HG02759 (cell line): ENCODE measurements at regions not wholly inside any gene's neighbourhood (a gene's known extent, or its start where the extent isn't known, plus 50 kb on each side); places are given as distances from the start of the nearest gene placed in this dataset.
"Not testable (repeated sequence)": the region's sequence is repeated elsewhere in the genome, so short reads cannot be mapped to it uniquely, and the experiment has no call there.

Source experiments
- ATAC-seq: cut with Tn5 transposase; IDR thresholded peaks from one replicate; pipeline ENCODE4 v1.9.1; 2021; ENCODE audit warnings: mild to moderate bottlenecking, moderate library complexity; ENCODE audit not compliant: unreplicated experiment

DNA sequence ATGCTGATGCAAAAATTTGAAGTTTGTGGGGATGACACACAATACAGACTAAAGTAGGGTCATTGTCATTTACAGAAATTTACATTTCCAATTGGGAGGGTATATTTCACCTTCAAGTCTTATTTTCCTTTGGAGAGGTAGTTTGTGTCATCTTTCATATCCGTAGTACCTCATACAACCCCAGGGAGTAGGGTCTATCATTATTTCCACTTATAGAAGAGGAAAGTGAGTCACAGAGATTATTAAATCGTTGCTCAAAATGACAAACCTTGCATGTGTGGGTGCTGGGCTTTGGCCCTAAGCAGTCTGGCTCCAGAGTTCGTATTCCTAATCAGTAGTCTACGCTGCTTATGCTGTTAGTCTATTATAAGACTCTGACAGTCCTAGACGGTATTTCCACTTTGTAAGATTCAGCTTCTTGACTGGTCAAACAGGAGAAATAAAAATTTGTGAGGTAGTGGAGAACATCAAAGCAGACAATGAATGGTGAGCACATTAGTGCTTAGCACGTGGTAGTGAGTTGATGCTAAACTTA is 516.5 kb downstream of the PCDH7 start:
- ATAC-seq = no peak

DNA sequence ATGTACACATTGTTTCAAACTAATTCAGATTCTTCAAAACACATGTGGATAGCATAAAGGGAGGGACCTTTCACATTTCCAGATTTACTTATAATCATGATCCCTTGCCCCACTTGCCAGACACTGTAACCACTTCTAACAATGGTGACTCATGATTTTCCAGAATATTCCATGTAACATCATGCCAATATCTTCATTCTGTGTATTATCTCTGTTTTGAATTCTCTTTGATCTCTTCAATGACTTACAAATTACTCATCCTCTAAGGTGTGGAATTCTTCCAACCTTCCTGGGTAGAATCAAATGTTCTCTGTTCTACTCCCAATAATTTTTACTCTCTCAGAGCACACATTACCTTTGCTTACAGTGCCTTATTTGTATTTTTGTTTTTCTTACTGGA is 517.1 kb downstream of the PCDH7 start:
- no peak for ATAC-seq

DNA sequence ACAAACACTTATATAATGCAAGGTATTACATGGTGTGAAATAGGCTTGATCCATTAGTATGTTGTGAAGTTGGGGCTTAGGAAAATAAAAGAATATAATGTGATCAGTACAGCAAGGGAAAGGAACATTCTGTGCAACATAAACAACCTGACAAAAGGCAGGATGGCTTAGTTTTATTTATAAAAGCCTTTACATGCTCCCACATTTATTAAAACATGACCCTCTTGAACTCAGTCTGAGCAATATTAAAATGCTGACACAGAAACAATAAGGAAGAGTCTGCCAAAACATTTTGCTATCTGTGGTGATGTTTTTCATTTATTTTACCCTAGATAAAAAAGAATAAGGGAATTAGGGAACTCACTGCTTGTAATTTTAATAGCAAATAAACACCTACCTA is 519.7 kb downstream of the PCDH7 start:
- ATAC-seq = no peak

DNA sequence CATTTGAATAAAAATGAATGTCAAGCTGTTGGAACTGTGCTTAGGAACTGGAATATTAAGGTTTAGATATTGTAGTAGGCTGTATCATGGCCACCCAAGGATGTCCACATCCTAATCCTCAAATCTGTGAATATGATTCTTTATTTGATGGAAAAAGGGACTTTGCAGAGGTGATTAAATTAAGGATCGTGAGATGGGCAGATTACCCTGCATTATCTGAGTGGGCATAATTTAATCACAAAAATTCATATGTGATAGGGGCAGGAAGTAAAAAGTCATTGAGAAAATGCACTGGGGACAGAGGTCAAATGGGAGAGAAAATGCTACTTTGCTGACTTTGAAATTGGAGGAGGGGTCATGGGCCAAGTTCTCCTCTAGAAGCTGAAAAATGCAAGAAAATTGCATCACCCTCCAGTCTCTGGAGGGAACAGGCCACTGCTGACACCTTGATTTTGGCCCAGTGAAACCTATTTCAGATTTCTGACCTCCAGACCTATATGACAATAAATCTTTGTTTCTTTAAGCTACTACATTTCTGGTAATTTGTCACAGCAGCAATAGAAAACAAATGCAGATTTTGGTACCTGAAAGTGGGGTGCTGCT is 521.4 kb downstream of the PCDH7 start:
- ATAC-seq = no peak

DNA sequence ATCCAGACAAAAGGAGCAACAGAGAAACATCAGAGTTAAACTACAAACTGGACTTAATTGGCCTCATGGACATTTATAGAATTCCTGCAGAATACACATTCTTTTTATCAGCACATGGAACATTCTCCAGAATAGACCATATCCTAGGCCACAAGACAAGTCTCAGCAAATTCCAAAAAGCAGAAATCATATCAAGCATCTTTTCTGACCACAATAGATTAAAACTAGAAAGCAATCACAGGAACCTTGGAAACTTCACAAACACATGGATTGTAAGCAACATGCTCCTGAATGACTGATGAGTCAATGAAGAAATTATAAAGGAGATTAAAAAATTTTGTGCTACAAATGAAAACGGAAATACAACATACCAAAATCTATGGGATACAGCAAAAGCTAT is 526.7 kb downstream of the PCDH7 start:
- no peak for ATAC-seq

DNA sequence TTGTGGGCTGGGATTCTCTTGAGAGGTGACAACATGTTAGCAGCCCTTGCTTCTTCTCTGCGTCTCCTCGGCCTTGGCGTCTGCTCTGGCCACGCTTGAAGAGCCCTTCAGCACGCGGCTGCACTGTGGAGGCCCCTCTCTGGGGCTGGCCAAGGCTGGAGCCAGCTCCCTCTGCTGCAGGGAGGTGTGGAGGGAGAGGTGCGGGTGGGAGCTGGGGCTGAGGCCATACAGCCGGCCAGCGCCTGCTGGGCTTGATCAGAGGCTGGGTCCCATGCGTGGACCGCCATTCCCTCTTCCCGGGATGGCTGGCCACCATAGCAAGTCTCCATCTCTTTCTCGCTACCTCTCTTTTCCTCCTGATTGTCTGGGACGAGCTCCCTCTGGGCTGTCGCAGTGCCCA is 539.0 kb downstream of the PCDH7 start:
- no peak for ATAC-seq

DNA sequence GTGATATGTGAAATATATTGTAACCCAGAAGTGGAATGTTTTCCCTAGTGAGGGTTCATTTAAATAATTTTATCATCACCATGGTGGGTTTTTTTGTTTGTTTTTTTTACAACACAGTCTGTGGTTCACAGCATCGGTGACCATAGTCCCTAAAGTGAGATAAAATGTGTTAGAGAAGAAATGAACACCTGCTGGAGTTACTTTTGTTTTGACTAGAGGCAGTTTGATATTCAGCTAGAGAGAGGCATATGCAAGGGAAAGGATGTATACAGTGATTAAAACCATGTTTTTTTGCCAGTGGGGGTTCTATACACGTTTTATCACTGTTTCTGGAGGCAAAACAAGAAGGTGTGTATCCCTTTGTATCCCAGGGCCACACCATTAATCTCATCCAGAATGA is 541.5 kb downstream of the PCDH7 start:
- no peak for ATAC-seq

DNA sequence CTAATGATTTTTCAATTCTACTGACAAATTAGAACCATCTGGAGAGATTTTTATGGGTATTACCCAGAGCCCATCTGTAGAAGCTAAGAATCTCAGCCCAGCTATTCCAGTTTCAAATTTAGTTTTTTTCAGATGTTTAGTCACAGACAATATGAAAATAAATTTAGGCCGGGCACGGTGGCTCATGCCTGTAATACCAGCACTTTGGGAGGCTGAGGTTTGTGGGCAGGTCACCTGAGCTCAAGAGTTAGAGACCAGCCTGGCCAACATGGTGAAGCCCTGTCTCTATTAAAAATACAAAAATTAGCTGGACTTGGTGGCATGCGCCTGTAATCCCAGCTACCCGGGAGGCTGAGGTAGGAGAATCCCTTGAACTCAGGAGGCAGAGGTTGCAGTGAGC is 545.9 kb downstream of the PCDH7 start:
- ATAC-seq = not testable (repeated sequence)

DNA sequence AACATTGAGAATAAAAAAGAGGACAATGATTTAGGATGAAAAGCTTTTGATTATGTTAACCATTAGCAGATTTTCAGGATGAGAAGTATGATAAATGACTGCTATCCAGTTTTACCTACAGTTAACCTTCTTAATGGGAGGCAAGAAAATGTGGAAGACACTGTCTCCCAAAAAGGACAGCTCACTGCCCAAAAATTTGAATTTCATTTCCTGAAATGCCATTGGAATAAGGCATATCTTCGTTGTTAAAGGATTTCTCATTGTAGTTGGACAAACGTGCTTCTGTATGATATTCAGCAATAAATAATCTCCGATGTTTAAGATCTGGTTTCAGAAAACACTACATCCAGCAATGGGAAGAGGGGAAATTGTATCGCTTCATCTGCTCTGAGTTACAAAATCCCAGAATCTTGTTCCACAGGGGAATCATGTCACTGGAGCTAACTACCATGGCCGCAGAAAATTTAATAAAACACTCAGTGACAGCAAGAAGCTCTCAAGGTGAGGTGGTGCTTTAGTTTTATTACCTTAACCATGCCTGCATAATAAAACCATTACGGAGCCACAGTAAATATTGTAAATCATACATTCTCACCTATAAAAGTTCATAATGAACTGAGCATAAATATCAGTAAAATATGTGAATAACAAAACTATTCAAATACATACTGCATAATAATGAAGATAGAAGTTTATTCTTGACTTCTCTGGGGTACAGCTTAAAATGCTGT is 552.3 kb downstream of the PCDH7 start:
- no peak for ATAC-seq

DNA sequence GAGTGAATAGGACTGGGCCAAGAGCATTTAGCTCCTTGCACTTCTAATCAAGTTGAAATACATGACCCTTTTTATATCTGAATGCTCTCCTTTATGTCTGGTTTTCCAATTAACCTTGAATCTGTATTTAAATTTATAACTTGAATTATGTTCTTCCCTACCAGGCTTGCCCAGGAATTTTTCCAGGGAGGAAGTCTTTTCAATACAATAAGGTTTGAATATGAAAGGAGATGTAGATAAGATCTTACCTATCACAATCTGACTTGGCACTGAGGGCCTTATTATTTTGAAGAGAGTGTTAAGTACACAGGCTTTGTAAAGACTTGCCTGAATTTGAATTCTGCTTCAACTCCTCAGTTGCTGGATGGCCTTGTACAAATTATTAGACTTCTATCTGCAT is 555.7 kb downstream of the PCDH7 start:
- ATAC-seq = no peak

DNA sequence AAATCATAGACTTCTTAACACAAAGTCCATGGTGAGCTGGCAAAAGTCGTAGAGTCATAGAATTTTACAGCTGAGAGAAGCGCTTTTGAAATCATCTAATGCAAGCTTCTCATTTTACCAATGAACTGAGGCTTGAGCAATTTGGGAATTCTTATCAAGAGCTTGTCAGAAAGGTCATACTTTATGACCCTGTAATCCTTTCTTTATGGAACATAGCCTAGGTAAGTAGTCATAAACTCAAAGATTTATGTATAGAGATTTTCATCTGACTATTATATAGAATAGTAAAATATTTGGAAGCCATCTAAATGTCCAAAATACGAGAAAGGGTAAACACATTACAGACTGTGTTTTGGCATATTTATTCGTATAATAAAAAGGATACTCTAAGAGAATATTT is 563.5 kb downstream of the PCDH7 start:
- no peak for ATAC-seq

DNA sequence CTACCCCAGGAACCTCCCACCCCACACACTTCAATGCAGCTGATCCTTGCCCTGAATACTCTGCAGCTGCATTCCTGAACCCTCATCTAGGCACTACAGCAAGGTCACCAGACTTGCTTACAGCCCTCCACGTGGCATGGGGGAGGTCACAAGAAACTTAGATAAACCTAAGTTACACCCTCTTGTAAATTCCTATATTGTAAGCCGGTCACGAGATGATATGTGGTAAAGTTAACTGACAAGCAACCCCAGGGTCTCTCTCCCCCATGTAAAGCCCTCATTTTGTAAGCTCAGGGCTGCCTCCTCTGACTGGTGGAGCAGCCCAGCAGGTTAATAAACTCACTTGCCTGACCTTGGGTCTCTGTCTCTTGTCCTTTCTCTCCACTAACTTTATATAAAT is 570.7 kb downstream of the PCDH7 start:
- no peak for ATAC-seq

DNA sequence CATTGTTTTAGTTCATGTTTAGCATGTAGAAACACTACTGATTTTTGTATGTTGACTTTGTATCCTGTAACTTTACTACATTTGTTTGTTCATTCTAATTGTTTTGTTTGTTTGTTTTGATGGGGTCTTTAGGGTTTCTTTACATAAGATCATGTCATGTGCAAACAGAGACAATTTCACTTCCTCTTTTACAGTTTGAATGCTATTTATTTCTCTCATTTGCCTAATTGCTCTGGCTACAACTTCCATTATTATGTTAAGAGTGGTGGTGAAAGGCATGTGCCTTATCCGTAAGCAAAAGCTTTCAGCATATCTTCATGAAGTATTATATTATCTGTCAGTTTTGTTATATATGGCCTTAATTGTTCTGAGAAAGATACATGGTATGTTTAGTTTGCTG is 571.1 kb downstream of the PCDH7 start:
- ATAC-seq = no peak

DNA sequence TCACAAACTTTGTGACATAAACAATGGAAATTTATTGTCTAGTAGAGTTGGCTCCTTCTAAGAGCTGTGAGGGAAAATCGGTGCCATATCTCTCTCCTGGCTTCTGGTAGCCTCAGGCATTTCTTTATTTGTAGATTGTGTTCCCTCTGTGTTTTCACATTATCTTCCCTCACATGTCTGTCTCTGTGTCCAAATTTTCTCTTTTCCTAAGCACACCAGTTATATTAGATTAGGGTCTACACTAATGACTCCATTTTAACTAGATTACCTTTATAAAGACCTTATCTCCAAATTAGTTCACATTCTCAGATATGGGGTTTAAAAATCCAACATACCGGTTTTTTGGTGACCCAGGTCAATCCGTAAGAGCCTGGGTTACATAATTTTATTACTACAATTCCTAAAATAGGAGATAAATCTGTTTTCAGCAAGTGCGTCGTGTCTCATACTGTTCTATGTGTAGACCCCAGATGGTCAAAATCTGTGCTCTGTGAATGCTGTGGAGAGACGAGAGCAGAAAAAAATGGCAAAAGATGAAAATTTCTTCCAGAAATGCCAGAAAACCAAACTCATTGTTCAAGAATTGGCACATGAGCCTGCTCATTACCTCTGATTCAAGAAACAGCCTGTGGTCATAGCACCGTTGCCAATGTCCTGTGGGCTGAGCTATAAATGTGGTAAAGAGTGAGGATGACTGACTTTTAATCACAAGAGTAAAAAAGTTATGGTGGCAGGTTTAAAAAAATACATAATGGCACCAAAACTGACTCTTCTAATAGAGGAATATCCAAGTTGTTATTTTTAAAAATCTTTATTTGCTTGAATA is 574.7 kb downstream of the PCDH7 start:
- no peak for ATAC-seq

DNA sequence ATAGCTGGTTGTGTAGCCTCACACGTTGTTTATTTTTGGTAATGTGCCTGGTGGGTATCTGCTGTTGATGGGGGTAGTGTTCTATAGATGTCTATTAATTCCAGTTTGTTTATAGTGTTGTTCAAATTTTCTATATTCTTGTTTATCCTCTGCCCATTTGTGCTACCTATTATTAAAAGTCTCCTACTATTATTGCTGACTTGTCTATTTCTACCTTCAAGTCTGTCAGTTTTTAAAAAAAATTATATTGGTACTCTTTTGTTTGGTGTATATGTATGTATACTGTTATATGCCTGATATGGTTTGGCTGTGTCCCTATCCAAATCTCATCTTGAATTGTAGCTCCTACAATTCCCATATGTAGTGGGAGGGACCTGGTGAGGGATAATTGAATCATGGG is 578.6 kb downstream of the PCDH7 start:
- no peak for ATAC-seq

DNA sequence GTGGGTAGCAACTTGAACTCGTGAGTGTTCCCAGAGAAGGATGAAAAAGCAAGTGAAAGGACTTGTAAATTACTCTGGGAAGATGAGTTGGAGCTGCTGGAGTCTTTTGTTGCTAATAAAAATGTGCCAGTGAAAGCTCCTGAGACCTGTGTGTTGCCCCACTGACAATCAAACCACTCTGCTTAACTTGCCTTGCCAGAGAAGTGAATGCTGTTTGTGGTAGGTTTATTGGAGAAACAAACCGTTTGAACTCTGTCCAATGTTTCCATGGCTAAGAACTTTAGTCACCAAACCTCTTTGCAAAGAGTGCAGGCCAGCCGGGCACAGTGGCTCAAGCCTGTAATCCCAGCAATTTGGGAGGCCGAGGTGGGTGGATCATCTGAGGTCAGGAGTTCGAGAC is 586.9 kb downstream of the PCDH7 start:
- ATAC-seq = no peak

DNA sequence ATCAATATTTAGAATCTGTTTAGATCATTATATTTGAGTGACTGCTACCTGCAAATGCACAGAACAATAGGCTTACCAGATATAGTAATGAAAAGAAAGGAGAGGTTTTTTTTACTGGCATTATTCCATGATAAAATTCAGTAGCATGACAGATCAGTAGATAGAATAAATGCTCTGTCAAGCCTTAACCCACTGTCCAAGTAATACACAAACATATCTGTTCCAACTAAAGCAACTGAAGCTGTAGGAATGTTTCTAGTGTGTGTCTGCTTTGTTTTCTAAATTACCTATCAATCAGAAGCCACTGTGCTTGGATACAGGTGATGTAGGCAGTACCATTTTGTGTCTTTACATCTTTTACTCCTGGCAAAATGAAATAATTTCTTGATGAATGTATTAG is 604.6 kb downstream of the PCDH7 start:
- no peak for ATAC-seq

DNA sequence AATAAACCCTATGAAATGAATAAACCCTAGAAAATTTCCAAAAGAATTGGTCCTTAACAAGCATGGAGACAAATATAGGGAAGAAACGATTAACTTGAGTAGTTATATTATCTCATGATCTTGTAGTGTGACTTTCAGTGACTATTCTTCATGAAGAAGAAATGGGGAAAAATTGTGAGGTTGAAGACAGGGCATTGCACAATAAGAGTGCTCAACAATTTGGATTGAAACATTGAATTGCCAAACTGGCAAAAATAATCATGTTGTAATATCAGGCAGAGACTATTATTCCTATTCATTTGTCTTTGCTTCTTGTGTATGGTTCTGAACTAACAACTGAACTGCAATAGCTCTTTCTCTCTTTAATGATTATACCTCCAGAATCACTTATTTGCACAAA is 605.1 kb downstream of the PCDH7 start:
- no peak for ATAC-seq

DNA sequence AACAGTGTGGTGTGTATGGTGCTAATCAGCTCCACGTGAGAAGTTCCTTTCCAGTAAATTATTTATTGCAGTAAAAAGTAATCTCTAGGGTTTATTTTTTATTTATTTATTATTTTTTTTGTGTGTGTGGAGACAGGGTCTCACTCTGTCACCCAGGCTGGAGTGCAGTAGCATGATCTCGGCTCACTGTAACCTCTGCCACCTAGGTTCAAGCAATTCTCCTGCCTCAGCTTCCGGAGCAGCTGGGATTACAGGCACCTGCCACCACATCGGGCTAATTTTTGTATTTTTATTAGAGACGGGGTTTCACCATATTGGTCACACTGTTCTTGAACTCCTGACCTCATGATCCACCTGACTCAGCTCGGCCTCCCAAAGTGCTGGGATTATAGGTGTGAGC is 606.9 kb downstream of the PCDH7 start:
- ATAC-seq = no peak

DNA sequence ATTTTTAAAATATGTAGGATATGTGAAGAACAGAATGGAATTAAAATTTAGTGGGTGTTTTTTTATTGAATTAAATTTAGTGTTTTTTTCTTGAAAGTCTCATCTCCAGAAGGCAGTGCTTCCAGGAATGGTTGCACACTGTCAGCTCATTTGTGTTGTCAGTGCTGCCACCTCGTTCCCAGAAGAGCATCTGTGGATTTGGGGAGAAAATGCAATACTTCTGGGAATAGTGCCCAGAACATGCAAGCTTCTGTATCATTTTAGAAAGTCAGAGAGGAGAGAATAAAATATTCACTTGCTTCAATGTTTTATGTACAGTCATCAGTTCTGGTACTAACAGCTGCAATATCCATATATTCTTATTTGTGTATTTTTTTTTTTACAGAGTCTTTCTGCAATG is 608.8 kb downstream of the PCDH7 start:
- ATAC-seq = no peak

DNA sequence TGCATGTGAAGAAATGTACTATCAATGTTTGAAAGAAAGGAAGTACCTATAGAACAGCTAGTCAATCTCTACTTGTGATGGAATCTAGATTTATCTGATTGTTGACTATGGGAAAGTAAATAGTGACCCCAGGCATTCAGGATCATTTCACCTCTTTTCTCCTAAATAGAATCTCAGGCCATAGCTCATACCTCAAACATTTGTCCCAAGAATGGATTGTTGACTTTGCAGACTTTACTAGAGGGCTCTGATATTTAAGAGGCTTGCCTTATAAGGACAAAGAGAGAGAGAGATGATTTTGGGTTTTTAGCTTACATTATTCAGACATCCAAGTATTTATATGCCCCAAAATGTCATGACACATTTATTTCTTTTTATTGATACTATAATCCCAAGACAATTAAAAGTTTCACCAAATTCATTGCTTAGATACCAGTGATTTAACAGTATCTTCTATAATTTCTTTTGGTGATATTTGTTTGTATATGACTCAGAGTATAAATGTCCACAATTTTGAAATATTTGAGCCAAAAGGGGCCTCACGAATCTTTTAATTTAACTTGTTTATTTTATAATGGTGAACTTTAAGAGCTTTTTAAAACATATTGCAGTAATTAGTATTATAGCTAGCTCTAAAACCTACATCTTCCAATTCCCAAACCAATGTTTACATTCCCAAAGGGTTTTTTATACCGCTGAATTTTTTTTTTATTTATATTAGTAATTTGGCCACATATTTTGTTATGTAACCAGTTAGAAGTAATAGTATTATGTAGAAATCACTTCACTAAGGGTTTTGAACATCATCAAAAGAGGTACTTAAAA is 614.1 kb downstream of the PCDH7 start:
- no peak for ATAC-seq
